ENCODE measurements at regions not wholly inside any gene's neighbourhood (a gene's known extent, or its start where the extent isn't known, plus 50 kb on each side); places are given as distances from the start of the nearest gene placed in this dataset.
"Not testable (repeated sequence)": the region's sequence is repeated elsewhere in the genome, so short reads cannot be mapped to it uniquely, and the experiment has no call there.

DNA sequence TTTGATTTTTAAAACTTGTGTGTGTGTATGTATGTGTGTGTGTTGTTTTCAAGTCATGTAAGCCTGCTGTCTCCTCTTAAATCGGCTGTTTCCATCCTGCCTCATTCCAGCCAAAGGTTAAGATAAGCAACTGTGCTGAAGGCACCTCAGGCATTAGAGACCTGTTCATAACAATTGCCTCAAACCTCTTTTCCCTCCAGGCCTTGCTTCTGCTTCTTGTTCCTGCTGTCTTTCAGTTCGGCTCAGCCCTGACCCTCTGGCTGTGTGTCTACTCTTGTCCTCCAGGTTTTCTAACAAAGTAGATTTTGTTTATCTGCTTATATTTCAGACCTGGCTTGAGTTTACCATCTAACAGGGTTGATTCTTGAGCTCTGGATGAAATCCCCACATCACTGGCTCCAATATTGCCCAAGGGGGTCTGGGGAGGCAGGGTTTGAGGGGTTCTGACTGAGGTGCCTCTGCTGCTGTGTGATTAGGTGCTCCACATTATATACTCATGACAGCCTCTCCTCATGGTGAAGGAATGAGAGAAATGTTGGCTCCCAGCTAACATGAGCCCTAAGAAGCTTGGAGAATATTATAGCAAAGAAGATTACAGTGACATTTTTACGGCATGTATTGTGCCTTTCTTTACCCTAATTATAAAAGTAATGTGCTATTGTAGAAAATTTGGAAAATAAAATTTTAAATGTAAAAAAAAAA, 229.7 kb upstream of the PIK3R1 start:
- peak; percentile 36 for DNase-seq (ENCODE audit: low read depth, low spot score)

DNA sequence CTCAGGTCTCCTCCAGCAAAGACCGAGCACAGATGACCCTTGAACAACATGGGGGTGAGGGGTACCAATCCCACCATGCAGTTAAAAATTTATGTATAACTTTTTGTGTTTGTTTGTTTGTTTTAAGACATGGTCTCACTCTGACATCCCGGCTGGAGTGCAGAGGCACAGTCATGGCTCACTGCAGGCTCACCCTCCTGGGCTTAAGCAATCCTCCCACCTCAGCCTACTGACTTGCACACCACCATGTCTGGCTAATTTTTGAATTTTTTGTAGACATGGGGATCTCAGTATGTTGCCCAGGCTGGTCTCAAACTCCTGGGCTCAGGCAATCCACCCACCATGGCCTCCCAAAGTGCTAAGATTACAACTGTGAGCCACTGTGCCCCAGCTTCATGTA, 231.0 kb upstream of the PIK3R1 start:
- no peak for DNase-seq (ENCODE audit: low read depth, low spot score)

DNA sequence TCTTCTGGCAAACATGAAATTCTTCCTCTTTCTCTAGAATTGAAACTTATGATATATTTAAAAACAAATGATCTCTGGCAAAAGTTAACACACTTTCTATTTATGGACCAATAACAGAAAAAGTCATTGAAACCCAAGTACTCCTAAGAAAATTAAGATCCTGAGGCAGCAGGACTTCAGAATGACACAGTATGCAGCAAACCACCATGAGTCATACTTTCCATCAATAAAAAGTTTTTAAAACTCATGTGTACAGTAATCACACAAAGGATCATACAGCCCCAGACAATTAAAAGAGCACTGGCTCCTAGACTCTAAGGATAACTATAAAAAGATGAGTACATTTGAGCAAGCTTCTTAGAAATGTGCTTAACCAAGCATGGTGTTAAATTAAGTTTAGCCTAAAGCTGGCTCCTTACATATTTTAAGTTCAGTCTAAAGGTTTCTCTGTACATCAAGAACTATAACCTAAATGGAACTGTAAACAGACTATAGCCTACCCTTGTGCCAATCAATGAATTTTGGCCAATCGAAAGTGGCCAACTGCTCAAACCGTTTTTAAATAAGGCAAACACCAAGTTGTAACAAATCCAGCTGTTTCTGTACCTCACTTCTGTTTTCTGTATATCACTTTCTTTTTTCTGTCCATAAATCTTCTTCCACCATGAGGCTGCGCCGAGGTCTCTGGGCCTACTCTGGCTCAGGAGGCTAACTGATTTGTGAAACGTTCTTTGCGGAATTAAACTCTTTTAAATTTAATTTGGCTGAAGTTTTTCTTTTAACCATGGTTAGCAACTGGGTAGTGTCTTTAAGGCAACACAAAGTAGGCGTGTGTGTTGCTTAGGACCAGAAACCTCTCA, 232.1 kb upstream of the PIK3R1 start:
- DNase-seq (ENCODE audit: low read depth, low spot score), result peak; percentile 75

DNA sequence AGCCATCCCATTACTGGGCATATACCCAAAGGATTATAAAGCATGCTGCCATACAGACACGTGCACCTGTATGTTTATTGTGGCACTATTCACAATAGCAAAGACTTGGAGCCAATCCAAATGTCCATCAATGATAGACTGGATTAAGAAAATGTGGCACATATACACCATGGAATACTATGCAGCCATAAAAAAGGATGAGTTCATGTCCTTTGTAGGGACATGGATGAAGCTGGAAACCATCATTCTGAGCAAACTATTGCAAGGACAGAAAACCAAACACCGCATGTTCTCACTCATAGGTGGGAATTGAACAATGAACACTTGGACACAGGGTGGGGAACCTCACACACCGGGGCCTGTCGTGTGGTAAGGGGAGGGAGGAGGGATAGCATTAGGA, 233.4 kb upstream of the PIK3R1 start:
- DNase-seq (ENCODE audit: low read depth, low spot score), result not testable (repeated sequence)

DNA sequence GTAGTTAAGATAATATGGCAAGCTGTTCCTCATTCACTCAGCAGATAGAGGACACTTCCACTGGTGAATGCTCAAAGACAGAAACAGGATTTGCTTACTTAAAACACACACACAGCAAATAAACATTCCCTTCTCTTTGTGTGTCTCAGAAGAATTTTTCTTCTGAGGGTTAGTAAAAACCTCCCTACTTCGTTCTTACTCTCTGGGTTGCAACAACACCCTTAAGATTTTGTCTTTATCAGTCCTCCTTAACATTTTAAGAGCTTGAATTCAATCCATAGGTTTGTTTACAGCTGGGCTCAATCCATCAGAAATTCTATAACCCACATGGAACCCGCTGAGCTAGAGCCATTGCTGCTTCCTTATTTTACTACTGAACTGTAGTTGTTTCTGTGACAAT, 237.4 kb upstream of the PIK3R1 start:
- DNase-seq (ENCODE audit: low read depth, low spot score), result no peak

DNA sequence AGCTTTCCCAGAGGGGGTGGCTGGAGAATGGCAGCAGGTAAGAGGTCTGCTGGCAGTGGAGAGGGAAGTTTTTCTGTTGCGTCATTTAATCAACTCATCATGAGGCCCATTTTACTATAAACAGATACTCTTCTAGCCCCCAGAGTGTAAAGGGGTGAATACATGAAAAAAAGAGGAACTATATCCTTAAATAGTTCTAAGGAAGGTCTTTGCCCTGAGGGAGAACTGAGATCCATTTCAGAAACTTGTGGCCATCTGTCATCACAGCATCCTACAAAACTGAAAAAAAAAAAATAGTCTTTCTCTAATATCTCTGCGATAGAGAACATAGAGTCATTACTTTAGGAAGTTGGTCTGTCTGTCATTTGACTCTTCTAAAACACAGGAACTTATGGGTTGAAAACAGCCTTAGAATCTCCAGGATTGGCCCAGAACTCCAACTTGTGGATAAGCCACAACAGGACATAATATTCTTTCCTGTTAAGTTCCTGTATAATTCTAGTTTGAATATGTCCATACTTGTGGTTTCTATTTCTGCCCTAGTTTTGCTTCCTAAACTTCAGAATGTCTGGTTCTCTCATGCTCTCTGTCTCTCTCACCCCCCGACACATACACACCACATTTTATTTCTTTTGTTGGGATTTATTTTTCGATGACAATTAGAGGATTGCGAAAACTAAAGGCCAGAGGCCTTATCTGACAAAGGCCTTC, 238.5 kb upstream of the PIK3R1 start:
- no peak for DNase-seq (ENCODE audit: low read depth, low spot score)

DNA sequence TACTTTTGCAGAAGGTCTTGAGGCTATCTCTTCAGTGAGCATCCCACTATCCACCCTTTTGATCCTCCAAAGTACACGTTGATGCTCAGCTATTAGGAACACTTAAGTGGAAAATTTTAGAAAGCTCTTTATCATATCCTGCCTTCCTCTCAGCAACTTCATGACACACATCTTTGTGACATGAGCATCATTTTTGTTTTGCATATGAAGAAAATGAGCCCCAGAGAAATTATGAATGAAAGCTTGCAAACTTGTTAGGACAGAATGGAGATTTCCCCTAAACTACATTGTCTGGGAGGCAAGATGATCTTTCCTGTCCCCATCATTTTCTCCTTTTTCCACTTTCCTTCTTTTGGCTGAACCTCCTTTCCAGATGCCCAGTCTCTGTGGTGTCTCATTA, 239.4 kb upstream of the PIK3R1 start:
- DNase-seq (ENCODE audit: low read depth, low spot score), result no peak

DNA sequence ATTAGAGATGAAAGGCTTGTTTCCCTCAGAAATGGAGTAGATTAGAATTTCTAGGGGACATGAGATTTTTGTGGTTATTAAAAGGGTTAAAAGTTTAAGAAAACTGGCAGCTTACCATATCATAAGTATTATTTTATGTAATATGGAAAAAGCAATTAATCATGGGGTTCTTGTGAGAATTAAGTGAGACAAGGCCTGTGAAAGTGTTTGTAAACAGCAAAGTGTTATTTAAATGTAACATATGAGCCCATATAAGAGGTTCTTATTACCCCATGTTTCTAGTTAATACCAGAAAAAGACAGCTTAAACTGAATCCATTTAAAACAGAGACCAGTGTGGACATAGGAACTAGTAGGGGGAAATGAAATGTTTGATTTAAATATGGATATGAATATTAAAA, 241.1 kb upstream of the PIK3R1 start:
- DNase-seq (ENCODE audit: low read depth, low spot score), result no peak

DNA sequence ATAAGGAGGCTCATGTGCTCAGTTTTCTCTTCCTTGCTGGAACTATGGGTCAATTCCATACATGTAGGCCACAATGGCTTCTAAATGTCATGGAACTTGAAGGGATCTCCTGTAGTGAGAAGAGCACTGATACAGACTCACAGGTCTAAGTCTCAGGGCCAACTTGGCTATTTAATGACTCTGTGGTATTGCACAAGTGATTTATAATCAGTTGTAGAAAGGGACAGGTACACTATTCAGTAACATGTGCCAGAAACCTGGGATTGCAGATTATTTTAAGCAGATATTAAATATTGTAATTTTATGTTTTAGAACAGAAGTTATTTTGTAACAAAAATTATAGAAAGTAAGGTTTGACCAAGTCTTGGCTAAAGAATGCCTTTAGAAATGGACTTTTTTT, 241.5 kb upstream of the PIK3R1 start:
- DNase-seq (ENCODE audit: low read depth, low spot score), result no peak

DNA sequence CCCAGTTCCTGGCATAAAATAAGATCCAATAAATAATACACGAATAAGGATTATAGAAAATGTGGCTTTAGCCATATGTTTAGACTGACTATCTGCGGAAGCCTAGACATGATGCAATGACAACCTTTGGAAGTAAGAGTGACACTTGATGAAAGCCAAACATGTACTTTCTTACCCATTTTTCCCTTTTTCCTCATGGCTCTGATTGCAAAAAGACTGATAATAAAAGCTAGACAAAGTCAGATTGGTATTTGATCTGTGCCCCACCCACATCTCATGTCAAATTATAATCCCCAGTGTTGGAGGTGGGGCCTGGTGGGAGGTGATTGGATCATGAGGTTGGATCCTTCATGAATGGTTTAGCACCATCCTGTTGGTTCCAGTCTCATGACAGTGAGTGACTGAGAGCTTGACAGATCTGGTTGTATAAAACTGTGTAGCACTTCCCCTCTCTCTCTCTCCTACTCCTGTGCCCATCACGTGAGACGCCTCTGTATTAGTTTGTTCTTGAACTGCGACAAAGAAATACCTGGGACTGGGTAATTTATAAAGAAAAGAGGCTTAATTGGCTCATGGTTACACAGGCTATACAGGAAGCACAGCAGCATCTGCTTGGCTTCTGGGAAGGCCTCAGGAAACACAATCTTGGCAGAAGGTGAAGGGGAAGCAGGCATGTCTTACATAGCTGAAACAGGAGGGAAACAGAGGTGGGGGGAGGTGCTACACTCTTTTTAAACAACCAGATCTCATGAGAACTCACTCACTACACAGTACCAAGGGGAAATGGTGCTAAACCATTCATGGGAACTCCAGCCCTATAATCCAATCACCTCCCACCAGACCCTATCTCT, 243.4 kb upstream of the PIK3R1 start:
- no peak for DNase-seq (ENCODE audit: low read depth, low spot score)

DNA sequence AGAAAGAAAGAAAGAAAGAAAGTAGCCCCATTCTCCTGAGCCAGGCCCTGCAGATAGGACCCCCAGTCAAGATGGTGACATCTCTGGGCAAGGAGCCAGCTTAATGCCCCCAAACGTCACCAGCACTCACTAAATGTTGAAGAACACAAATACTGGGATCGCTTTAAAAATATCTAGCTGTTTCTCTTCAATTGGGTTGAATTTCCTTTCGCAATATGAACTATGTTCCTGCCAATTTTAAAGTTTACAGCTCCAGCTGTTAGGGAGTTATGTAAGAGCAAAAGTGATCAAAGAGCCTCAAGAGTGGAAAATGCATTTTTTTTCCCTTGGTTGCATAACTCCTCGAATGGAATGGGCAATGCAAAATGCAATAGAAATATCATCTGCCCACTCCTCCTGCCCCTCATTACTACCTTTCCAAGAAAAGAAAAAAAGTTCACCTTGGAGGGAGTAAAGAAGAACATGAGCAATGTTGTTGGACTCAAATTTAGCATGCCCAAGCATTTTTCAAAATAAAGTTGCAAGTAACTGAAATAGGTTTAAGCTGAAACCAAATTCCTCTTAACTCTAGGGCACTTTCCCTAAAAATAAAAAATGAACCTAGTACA, 244.2 kb upstream of the PIK3R1 start:
- no peak for DNase-seq (ENCODE audit: low read depth, low spot score)

DNA sequence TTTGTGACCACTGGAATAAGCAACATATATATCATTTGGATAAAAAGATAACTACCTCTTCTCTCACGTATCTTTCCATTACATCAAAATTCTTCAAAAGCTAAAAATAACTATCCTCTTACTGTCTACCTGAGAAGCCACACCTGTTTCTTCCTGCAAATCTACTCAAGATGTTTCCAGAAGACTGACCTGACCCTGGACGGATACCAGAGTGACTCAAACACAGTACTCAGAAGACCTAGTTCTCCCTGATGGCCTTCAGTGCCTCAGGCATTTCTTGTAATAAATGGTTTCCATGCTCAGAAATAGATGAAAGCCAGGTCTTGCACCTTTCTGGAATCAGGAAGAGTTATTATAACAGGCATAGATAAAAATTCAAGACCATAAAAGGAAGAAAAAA, 245.9 kb upstream of the PIK3R1 start:
- no peak for DNase-seq (ENCODE audit: low read depth, low spot score)

DNA sequence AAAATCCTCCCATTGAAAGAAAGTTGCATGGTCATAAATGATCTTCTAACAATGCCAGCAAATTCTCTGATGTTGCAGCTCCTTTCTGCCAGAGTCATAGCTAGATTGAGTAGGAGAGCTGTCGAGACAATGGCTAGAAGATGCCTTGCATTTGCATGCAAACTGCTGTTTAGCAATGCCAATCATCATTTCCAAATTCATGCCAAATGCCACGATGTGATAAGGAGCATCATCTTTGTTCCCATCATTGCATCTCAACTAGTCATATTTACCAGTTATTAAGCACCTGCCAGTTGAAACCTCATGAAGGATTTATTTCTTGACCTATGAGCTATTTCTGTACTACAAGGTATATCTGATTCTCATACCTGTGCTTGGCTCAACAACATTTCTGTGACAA, 246.4 kb upstream of the PIK3R1 start:
- DNase-seq (ENCODE audit: low read depth, low spot score), result no peak

DNA sequence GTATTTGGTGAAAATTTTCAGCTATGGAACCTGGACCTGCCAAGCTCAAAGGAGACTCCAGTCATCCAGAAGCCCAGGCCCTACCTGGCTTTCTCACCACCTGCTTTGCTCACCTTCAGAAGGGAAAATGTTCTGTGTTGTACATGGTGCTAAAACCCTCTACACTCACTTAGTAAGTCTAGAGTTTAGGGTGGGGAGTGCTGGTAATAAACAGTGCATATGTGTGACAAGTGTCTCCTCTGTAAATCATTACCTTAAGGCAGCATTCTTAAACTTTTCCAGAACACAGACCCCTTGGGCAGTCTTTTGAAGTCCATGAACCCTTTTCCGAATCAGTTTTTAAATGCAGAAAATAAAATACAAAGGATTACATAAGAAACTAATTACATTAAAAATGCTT, 248.8 kb upstream of the PIK3R1 start:
- DNase-seq (ENCODE audit: low read depth, low spot score), result no peak

DNA sequence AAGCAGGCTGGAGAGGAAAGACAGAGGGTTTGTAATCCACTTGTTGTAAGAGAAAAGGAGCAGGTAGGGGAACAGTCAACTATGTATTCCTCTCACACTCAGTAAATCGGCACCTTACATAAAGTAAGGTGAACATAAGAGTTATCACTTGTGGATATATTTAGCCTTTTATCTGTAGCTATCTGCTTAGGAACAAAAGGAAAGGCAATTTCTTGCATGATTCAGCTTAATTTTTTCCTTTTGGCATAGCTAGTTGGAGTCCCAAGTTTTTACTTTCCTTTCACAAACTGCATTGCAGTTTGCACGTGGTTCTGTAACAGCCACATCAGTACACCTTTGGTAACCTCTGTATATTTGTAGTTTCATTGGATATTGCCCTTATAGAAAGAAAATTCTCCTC, 250.9 kb upstream of the PIK3R1 start:
- DNase-seq (ENCODE audit: low read depth, low spot score), result no peak

DNA sequence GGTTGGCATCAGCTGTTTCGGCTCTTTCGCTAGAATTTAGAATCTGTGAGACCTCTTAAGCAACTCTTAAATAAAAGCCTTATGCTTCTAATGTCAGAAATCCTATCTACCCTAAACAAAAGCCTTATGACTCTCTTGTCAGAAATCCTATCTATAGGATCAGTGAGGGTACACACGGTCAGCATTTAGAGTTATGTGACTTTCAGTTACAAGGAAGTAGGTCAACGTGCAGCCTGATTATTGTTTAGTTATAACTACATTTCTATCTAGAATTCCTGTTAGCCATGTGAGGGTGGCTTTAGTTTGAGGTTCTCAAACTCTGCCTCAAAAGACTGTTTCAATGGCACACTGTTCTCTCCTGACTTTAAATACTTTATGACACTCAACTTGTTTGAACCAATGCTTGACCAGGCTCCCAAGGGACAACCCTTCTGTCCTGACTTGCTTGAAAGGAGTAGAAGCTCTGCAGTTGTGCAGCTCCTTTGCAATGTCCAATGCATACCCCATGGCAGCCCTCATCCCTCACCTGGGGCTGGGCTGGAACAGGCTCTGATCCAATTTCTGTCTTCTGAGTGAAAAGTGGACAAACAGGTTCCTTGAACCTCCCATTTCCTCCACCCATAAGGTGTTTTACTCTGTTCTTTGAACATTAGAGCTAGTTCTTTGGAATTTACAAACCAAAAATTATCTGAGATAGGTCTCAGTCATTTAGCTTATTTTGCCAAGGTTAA, 251.6 kb upstream of the PIK3R1 start:
- DNase-seq (ENCODE audit: low read depth, low spot score), result no peak

DNA sequence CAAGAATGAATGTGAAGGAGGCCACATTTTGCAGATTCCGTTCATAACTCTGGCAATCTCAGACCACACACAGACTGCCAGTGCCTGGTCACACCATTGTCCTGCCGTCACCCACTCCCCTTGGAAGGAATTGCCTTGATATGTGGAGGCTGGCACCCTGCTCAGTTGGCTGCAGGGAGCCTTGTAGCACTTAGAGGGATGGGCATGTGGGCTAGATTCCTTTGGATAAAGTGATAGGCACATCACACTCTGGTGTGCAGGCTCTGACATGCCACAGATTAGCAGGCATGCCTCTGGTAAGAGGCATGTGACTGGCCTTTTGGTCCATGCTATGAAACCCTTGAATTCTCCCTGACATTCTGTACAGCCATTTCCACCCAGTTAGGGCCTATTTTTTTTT, 254.6 kb upstream of the PIK3R1 start:
- peak; percentile 51 for DNase-seq (ENCODE audit: low read depth, low spot score)

DNA sequence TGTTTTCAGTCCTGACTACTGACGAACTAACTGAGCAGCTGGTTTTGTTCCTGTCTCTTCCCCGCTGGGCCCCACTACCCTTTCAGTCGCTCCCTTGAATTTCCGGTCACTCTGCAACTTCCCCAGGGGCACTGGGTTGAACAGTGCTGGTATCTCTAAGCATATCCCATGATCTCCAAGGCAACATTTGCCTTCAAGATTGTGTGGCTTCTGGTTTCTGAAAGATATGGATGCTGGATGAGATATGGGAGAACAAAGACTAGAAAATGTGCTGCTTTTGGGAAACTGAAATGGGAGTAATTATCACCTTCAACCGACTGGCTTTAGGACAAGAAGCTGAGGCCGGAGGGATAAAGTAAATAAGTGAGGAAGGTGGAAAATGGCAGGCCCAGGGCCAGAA, 258.2 kb upstream of the PIK3R1 start:
- DNase-seq (ENCODE audit: low read depth, low spot score), result no peak

DNA sequence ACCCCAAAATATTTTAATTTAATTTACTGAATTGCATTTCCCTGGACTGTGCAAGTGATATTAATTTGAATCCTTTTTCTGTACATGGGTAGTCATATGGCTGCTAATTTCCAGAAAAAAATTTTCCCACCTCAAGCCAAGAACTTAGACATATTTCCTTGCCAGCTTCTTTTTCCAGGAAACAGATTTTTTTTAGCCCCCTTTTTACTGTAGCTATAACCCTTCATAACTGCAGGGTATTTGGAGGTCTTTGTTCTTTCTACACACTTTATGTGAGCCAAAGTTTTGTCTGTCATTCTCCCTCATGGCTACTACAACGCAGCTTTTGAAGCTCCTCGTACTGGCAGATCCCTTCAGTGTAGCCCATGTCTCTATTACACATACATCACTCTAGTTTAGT, 261.2 kb upstream of the PIK3R1 start:
- no peak for DNase-seq (ENCODE audit: low read depth, low spot score)

DNA sequence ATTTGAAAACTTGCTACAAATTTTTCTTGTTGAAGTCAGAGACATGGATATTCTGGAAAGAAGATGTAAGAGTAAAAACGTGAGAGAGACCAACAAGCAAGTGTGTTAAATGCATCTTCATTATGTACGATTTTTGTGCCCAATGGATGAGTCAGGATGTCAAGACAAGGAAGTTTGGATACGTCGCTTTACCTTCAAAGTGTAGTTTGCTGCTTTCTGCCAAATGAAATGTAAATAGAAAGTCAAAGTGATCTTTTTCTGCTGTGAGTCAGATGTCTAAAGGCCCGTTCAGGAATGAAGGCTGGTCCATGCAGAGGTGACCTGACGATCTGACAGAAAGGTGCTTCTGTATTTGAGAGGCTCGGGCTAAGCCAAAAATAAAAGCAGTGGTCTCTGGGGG, 273.1 kb upstream of the PIK3R1 start:
- DNase-seq (ENCODE audit: low read depth, low spot score), result no peak
